OCI-LY3 (cell line): ENCODE measurements at regions not wholly inside any gene's neighbourhood (a gene's known extent, or its start where the extent isn't known, plus 50 kb on each side); places are given as distances from the start of the nearest gene placed in this dataset.

ENCODE experiments used
- EZH2phosphoT487 ChIP-seq: fragments of 200-600 bp; shearing (Covaris generic); IDR thresholded peaks from 2 replicates; pipeline ENCODE4 v1.6.1; 2018; ENCODE audit warnings: antibody characterized with exemption, mixed run types, low read depth
- TF ChIP-seq, protein P1 (sequence below): fragments of 200-600, 300-600 bp; sonication (generic); IDR thresholded peaks from 2 replicates; pipeline ENCODE4 v1.5.1; 2014; ENCODE audit warnings: antibody characterized with exemption, low read length, low read depth

DNA sequence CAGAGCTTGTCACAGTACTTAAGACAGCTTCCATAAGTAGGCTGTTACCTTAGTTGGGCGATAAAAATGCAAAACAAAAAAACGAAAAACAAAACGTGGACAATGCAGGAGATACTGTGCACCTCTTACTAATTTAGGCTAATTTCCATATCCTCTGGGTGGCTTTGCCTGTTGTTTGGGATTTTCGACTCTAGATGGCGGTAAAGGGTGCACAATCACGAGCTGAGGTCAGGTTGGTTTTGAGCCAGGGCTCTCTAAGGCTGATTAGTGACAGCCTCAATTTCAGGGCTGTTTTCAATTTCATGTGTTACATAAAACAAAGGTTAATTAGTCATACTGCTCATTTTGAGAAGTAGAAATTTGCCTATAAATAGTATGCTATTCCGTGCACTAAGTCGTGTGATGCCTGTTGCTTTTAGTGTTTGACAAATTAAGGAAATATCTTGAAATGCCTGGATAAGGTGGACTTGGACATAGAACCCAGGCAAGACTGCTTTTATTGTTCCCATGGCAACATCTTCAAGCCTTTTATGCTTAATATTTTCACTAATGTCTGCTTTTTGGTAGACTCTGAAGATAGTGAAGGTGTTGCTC is 493.1 kb downstream of the SOCS6 start:
- TF ChIP-seq, protein P1, sequence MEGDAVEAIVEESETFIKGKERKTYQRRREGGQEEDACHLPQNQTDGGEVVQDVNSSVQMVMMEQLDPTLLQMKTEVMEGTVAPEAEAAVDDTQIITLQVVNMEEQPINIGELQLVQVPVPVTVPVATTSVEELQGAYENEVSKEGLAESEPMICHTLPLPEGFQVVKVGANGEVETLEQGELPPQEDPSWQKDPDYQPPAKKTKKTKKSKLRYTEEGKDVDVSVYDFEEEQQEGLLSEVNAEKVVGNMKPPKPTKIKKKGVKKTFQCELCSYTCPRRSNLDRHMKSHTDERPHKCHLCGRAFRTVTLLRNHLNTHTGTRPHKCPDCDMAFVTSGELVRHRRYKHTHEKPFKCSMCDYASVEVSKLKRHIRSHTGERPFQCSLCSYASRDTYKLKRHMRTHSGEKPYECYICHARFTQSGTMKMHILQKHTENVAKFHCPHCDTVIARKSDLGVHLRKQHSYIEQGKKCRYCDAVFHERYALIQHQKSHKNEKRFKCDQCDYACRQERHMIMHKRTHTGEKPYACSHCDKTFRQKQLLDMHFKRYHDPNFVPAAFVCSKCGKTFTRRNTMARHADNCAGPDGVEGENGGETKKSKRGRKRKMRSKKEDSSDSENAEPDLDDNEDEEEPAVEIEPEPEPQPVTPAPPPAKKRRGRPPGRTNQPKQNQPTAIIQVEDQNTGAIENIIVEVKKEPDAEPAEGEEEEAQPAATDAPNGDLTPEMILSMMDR, result peak; percentile 99
- TF ChIP-seq EZH2phosphoT487, result no peak
